ENCODE measurements at regions not wholly inside any gene's neighbourhood (a gene's known extent, or its start where the extent isn't known, plus 50 kb on each side); places are given as distances from the start of the nearest gene placed in this dataset.

- peaks cover 0 to 4% of the 10 kb centered on the region in 2 experiments for H3K4me1 ChIP-seq (ENCODE audit: control insufficient read depth in 1 of 2, insufficient read depth in 1 of 2, low read depth in 1 of 2, low read length in 1 of 2)
- no peak for TF ChIP-seq CTCF (IDR thresholded peaks at IDR 0.05)
- no peaks in the 10 kb centered on the region for H3K9me3 ChIP-seq
- no peaks in the 10 kb centered on the region for H3K36me3 ChIP-seq
- no peaks in the 10 kb centered on the region for H3K27me3 ChIP-seq
- no peak overlapping the region for H3K27ac ChIP-seq
- no peak overlapping the region for H3K4me3 ChIP-seq (ENCODE audit: low read depth in 1 of 2, low read length in 1 of 2)
Measured at GRCh38 chr3:184477940-184478339, 83.6 kb upstream of the EPHB3 start.

- no peak overlapping the region for H3K27ac ChIP-seq
Measured at GRCh38 chr3:184479426-184480126, 82.0 kb upstream of the EPHB3 start.

GRCh38 chr3:184480831-184481230, 80.8 kb upstream of the EPHB3 start:
- no peak overlapping the region for H3K4me3 ChIP-seq (ENCODE audit: low read depth in 1 of 2, low read length in 1 of 2)
- H3K27me3 ChIP-seq, result no peaks in the 10 kb centered on the region
- H3K9me3 ChIP-seq, result no peaks in the 10 kb centered on the region
- H3K27ac ChIP-seq, result no peak overlapping the region
- no peak for TF ChIP-seq CTCF (IDR thresholded peaks at IDR 0.05)
- H3K4me1 ChIP-seq (ENCODE audit: control insufficient read depth in 1 of 2, insufficient read depth in 1 of 2, low read depth in 1 of 2, low read length in 1 of 2), result no peaks in the 10 kb centered on the region
- H3K36me3 ChIP-seq, result no peaks in the 10 kb centered on the region

More at GRCh38 chr3:184479426-184480126, 82.0 kb upstream of the EPHB3 start:
- Histone ChIP-seq H3K4me3 (ENCODE audit: low read depth in 1 of 2, low read length in 1 of 2) (no peak overlapping the region), H3K9me3 (no peaks in the 10 kb centered on the region), H3K27me3 (no peaks in the 10 kb centered on the region), H3K4me1 (ENCODE audit: control insufficient read depth in 1 of 2, insufficient read depth in 1 of 2, low read depth in 1 of 2, low read length in 1 of 2) (no peaks in the 10 kb centered on the region), H3K36me3 (no peaks in the 10 kb centered on the region)
- TF ChIP-seq CTCF (IDR thresholded peaks at IDR 0.05), result no peak

- H3K27ac ChIP-seq, result no peak overlapping the region
- no peaks in the 10 kb centered on the region for H3K36me3 ChIP-seq
- TF ChIP-seq CTCF (IDR thresholded peaks at IDR 0.05), result no peak
- no peaks in the 10 kb centered on the region for H3K9me3 ChIP-seq
- no peaks in the 10 kb centered on the region for H3K27me3 ChIP-seq
- no peaks in the 10 kb centered on the region for H3K4me1 ChIP-seq (ENCODE audit: control insufficient read depth in 1 of 2, insufficient read depth in 1 of 2, low read depth in 1 of 2, low read length in 1 of 2)
- no peak overlapping the region for H3K4me3 ChIP-seq (ENCODE audit: low read depth in 1 of 2, low read length in 1 of 2)
Measured at GRCh38 chr3:184481984-184482671, 79.5 kb upstream of the EPHB3 start.

GRCh38 chr3:184485241-184485640, 76.3 kb upstream of the EPHB3 start:
- H3K27ac ChIP-seq, result no peak overlapping the region
- H3K4me1 ChIP-seq (ENCODE audit: control insufficient read depth in 1 of 2, insufficient read depth in 1 of 2, low read depth in 1 of 2, low read length in 1 of 2), result no peaks in the 10 kb centered on the region
- no peaks in the 10 kb centered on the region for H3K9me3 ChIP-seq
- H3K27me3 ChIP-seq, result peaks cover 8% of the 10 kb centered on the region
- H3K4me3 ChIP-seq (ENCODE audit: low read depth in 1 of 2, low read length in 1 of 2), result no peak overlapping the region
- no peaks in the 10 kb centered on the region for H3K36me3 ChIP-seq
- no peak for TF ChIP-seq CTCF (IDR thresholded peaks at IDR 0.05)

Data from neutrophil (primary cell).